ENCODE measurements at regions not wholly inside any gene's neighbourhood (a gene's known extent, or its start where the extent isn't known, plus 50 kb on each side); places are given as distances from the start of the nearest gene placed in this dataset.

- TF ChIP-seq CTCF (IDR thresholded peaks at IDR 0.05): no peak
- TF ChIP-seq POLR2A (IDR thresholded peaks at IDR 0.05): no peak
- TF ChIP-seq POLR2AphosphoS5 (IDR thresholded peaks at IDR 0.05): no peak
Measured at GRCh38 chr1:4856396-4856795, 202.0 kb downstream of the AJAP1 start.

Data from breast epithelium (tissue), 3 donors.